OCI-LY7 (cell line): ENCODE measurements at regions not wholly inside any gene's neighbourhood (a gene's known extent, or its start where the extent isn't known, plus 50 kb on each side); places are given as distances from the start of the nearest gene placed in this dataset.

Experiments used
- CTCF ChIP-seq: fragments of 200-600 bp; sonication (generic); conservative IDR thresholded peaks from 2 replicates; pipeline ENCODE4 v1.5.1; 2014; ENCODE audit warnings: mild to moderate bottlenecking, antibody characterized with exemption, low read length, moderate library complexity, mixed read lengths
- EZH2phosphoT487 ChIP-seq: fragments of 200-600 bp; sonication (generic); IDR thresholded peaks from 2 replicates; pipeline ENCODE4 v1.6.1; 2018; ENCODE audit warnings: low read depth, borderline replicate concordance, mild to moderate bottlenecking, mixed run types, antibody characterized with exemption, low read length, moderate library complexity, mixed read lengths

DNA sequence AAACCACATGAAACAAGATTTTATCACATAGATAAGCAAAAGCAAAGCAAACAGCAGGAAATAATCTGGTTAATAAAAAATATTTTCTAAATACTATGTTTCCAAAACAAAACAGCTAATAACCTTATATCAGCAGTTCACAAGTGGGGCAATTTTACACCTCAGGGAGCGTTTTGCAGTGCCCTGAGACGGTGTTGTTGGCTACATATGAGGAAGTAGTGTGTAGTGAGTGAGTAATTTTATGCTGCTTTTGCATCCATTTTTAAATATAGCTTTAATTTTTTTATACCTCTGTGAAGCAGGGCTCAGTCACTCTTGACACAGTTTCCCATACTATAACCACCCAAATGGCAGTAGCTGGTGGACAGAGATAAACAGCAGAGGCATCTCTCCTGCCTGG is 438.5 kb upstream of the B3GAT1 start:
- TF ChIP-seq CTCF, result no peak
- no peak for TF ChIP-seq EZH2phosphoT487
